NCI-H510A treated with DMSO at 0.1 percent for 48 hours (cell line): ENCODE measurements at regions not wholly inside any gene's neighbourhood (a gene's known extent, or its start where the extent isn't known, plus 50 kb on each side); places are given as distances from the start of the nearest gene placed in this dataset.

Experiments used
- DNase-seq: peaks from one replicate; lab custom pipeline; 2025; lab: John Stamatoyannopoulos, UW

- DNase-seq = no peak
Observed at GRCh38 chr19:32241306-32241705, 104.1 kb upstream of the ZNF507 start.

DNA sequence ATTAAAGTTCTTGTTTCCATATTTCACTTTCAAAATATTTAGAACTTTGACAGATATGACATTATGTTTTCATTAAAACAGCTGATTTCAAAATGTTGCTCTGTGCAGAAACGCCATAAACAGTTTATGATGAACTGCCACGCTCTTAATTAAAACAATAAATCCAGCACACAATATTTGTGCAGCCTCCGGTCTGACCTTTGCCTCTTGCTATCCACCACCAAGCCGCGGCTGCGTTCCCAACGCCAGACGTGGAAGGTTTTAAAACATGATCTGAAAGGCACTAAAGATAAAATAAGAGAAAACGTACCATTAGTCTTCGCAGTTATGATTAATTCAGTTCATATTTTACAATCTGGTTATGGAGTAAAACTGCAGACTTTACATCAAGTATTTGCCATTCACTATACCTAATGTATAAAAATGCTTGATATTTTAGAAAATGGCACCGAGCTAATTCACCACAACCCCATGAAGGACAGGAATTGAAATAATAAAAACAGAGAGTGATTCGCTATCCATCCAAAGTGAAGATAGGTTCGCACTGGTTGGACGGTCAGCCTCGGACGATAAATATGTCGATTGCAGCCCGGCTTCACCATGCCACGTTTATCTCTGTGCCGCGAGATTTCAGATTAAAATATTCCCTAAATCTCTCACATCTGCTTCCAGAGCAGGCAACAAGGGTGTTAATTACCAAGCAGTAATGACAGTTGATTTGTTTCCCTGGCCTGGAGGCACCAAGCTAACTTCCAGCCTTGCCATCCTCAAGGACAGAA, 103.3 kb upstream of the ZNF507 start:
- DNase-seq = no peak

DNA sequence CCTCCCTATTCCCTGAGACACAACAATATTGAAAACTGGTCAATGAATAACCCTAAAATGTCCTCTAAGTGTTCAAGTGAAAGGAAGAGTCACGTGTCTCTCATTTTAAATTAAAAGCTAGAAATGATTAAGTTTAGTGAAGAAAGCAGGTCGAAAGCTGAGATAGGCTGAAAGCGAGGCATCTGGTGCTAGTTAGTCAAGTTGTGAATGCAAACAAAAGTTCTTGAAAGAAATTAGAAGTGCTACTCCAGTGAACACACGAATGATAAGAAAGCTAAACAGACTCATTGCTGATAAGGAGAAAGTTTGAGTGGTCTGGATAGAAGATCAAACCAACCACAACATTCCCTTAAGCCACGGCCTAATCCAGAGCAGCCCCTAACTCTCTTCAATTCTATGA, 99.4 kb upstream of the ZNF507 start:
- DNase-seq = no peak

- no peak for DNase-seq
Observed at GRCh38 chr19:32251634-32252332, 93.6 kb upstream of the ZNF507 start.

- no peak for DNase-seq
Observed at GRCh38 chr19:32252333-32252669, 93.1 kb upstream of the ZNF507 start.

DNA sequence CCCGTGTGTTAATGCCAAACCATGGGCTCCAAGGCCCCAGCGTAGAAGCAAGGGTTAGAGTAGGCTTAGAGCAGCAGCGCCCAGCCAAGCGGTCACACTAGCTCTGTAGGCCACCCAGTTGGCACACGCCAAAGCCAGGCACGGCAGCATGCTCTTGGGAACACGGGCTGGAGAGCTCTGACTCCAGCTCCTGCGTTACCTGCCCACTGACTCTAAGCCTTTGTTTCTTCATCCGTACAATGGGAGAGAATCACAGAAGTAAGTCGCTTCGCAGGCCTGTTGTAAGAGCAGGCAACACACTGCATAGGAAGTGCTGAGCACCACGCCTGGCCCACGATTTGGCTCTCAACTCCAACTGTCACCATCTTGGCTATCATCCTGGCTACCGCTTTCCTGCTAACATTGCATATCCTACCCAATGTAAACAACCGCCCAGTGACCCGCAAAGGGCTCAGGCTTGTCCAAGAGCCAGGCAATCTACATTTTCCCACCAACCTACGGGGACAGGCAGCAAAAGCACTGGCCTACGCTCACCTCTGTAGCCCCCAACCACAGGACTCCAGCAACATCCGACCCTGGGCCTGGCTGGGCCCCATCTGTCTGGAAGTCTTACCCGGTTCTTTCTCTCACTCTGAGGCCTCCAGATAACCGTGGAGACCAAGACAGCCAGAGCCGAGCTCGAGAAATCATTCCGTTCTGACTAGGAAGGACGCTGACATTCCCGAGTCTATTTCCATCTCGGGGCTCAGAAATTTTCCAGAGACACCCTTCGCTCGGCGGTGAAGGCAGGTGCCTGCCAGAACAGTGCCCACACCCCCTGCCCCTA, 91.5 kb upstream of the ZNF507 start:
- DNase-seq = no peak

DNA sequence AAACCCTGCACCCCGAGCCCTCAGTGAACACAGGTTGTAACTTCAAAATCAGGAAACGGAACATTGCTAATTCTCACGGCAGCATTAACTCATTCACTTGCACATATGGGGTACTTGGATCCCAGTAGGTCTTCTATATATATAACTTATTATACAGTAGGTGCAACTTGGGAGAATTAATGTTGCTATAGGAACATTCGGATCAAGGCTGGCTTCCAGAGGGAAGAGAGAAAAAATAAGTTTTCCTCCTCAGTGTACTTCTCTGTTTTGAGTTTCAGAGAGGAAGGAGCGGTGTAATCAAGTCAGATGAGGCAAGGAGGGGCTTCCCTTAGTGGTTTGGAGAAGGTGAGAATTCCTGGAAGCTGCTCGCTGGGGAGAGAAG, 90.9 kb upstream of the ZNF507 start:
- no peak for DNase-seq

GRCh38 chr19:32255536-32256295, 89.7 kb upstream of the ZNF507 start:
- no peak for DNase-seq

DNA sequence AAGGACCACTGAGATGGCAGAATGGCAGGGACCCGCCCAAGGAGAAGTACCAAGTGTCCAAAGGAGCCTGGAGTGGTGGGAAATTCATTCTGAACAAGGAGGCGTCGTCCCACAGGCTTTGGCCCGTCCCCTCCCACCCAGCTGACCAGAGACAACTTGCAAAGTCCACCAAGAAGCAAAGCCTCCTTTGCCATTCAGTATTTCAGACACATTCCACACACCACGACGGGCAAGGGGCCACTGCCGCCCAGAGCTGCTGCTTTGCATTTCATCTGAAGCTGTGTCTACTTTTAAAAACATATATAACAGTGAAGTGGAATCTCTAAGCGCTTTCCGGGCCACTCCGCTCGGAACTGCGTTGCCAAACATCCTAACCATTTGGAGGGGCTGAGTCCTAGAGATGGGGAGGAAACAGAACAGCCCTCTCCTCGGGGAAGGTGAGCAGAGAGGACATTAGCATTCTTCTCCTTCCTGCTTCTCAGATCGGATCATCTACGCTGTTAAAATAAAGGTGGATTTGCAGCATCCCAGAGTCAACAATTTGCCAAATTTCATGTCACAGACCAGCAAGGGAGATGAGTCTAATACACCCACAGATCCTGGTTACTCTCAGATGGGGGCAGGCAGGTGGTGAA, 89.0 kb upstream of the ZNF507 start:
- no peak for DNase-seq

DNA sequence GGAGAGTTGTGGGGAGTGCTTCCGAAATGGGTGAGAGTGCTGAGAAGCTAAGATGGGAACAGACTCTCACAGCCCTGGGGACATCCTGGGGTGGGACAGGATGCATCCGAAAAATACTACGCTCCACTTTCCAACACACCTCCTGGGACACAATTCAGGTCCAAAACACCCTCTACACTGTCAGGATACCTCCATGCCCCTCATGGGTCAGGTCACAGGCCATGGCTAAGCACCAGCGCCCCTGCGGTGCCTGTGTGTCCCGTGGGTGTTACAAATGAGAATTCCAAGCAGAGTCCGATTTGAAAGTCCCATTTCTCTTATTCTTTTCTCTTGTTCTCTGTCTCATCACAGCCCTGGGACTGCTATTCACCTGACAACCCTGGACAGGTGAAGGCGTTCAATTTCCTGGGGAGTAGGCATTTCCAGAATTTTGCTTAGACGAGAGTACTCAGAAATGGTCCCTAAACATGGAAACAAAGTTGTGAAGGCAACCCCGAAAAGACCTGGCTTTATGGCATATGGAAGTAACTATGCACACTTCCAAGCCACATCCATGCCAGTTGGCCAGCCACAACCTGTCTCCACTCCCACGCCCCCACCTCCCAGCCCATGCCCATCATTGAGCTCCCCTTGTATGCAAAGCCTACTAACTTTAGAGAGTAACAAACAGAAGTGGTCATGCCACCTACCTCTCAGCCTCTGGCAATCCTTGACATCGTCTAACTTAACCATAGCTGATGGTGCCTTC, 87.9 kb upstream of the ZNF507 start:
- no peak for DNase-seq

DNA sequence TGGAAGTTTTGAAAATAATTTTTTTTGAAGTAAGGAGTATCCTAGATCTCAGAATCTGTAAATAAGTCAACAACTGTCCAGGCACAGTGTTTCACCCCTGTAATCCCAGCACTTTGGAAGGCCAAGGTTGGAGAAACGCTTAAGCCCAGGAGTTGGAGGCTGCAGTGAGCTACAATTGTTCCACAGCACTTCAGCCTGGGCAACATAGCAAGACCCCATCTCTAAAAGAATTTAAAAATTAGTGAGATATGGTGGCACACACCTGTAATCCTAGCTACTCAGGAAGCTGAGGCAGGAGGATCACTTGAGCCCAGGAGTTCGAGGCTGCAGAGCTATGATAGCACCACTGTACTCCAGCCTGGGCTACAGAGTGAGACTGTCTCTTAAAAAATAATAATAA, 87.2 kb upstream of the ZNF507 start:
- no peak for DNase-seq

DNA sequence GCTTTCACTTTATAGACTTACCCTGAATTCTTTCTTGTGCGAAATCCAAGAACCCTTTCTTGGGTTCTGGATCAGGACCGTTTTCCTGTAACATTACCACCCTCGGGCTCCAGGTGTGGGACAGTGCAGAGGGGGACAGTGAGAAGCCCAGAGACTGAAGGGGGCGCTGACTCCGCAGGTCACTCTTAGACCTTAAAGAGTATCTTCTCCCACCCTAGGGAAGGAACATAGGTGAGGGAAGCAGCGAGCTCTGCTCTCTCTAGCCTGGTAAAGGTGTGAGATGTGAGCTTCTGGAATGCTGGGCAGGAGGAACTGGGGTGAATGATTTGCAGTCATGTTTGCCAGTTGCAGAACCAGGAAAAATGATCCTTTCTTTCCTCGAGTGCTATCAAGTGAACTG, 80.8 kb upstream of the ZNF507 start:
- no peak for DNase-seq

GRCh38 chr19:32265995-32266394, 79.4 kb upstream of the ZNF507 start:
- no peak for DNase-seq

DNA sequence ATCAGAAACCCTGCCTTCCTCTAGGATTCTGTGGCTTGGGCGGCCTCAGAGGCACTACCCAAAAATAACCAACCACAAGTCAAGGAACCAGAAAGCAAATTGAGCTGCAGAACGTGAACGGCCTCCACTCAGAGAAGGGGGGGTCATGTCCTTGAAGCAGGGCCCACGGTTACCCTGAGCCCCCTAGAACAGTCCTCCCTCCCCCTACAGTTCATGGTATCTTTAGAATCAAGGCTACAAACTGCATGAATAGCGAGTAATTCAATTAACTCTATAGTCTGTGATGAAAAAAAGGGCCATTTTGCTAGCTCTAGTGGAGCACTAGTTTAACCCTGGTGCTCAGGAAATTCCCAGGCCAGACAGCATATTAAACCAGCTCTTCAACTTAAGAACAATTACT, 79.0 kb upstream of the ZNF507 start:
- DNase-seq = no peak

GRCh38 chr19:32268381-32268780, 77.0 kb upstream of the ZNF507 start:
- DNase-seq = no peak

DNA sequence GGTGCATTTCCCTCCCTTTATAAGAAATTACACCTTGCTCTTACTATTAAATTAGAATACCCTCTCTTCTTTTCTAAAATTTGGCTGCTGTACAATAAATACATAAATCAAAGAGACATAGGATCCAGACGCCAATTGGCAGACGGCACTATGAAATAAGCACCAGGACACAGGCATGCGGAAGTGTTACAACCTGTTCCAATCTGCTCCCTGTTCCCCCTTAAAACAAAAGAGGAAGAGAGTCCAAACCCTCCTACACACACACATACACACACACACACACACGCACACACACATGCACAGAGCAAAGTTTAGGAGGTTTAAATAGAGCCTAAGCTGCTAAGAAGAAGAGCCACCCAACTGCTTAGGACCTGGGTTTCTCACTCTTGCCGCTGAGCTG, 75.6 kb upstream of the ZNF507 start:
- no peak for DNase-seq

GRCh38 chr19:32273483-32273882, 71.9 kb upstream of the ZNF507 start:
- no peak for DNase-seq

- no peak for DNase-seq
Observed at GRCh38 chr19:32287086-32287485, 58.3 kb upstream of the ZNF507 start.

GRCh38 chr19:32287811-32288227, 57.6 kb upstream of the ZNF507 start:
- no peak for DNase-seq

- no peak for DNase-seq
Observed at GRCh38 chr19:32289566-32290210, 55.7 kb upstream of the ZNF507 start.

DNA sequence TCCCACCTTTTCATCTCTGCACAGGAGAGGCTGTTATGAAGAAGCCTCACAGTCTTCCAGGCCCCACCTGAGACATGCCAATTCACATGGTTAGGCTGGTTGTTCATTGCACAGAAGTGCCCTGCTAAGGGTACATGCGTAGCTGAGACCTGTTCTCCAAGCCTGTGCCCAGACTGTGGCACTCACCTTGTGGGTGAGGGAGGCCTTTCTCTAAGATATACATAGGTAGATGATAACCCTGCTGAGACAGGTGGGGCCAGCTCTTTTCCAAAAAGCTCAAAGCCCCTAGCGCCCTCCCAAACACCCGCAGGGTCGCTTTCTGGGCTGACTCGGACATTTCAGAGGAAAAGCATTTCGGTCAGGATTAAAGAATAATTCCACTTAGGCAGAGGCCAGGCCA, 53.5 kb upstream of the ZNF507 start:
- no peak for DNase-seq
